Omental fat pad (tissue), 3 donors: ENCODE measurements at regions not wholly inside any gene's neighbourhood (a gene's known extent, or its start where the extent isn't known, plus 50 kb on each side); places are given as distances from the start of the nearest gene placed in this dataset.

Experiments used
- ATAC-seq: fragments of 150-250 bp; one replicate; pipeline ENCODE4 v1.9.1; 2016; ENCODE audit warnings: mild to moderate bottlenecking, moderate library complexity; ENCODE audit not compliant: low FRiP score
- DNase-seq: peaks from one replicate; pipeline ENCODE4 v3.0.0-alpha.2; 2019; ENCODE audit warnings: low spot score
- CTCF ChIP-seq, 3 donors: fragments of 450-650 bp; IDR thresholded peaks; one replicate each; pipeline ENCODE4 v1.5.1; 2016 to 2017; ENCODE audit warnings: antibody characterized with exemption in 3 of 3, mild to moderate bottlenecking in 3 of 3, moderate library complexity in 2 of 3

GRCh38 chr6:97867177-97867576 lies 584.2 kb upstream of the MMS22L start:
- no peak for DNase-seq
- no peak for ATAC-seq
- no peak for TF ChIP-seq CTCF (IDR thresholded peaks at IDR 0.05)

GRCh38 chr6:97870273-97870672 lies 587.3 kb upstream of the MMS22L start:
- no peak for TF ChIP-seq CTCF (IDR thresholded peaks at IDR 0.05)
- DNase-seq, result no peak
- ATAC-seq, result no peak

- TF ChIP-seq CTCF (IDR thresholded peaks at IDR 0.05), result no peak
- ATAC-seq (no peak), DNase-seq (no peak)
Measured at GRCh38 chr6:97876711-97877110, 593.7 kb upstream of the MMS22L start.

- TF ChIP-seq CTCF (IDR thresholded peaks at IDR 0.05), result no peak
- ATAC-seq (no peak), DNase-seq (no peak)
Measured at GRCh38 chr6:97882755-97883154, 599.7 kb upstream of the MMS22L start.

GRCh38 chr6:97885325-97885724 lies 602.3 kb upstream of the MMS22L start:
- DNase-seq, result no peak
- no peak for ATAC-seq
- TF ChIP-seq CTCF (IDR thresholded peaks at IDR 0.05), result no peak

- TF ChIP-seq CTCF (IDR thresholded peaks at IDR 0.05), result no peak
- DNase-seq (no peak), ATAC-seq (no peak)
Measured at GRCh38 chr6:97885828-97886227, 602.8 kb upstream of the MMS22L start.

GRCh38 chr6:97901531-97901930 lies 618.5 kb upstream of the MMS22L start:
- no peak for DNase-seq
- TF ChIP-seq CTCF (IDR thresholded peaks at IDR 0.05), result no peak
- ATAC-seq, result no peak
